ENCODE measurements at regions not wholly inside any gene's neighbourhood (a gene's known extent, or its start where the extent isn't known, plus 50 kb on each side); places are given as distances from the start of the nearest gene placed in this dataset.
A peak's percentile ranks its signal among the peaks of the same experiment; 100 is the strongest.

GRCh38 chr7:33754933-33755928 lies 150.1 kb upstream of the BMPER start:
- peak; percentile 79 to 80 for DNase-seq (ENCODE audit: low read depth in 2 of 2)

DNA sequence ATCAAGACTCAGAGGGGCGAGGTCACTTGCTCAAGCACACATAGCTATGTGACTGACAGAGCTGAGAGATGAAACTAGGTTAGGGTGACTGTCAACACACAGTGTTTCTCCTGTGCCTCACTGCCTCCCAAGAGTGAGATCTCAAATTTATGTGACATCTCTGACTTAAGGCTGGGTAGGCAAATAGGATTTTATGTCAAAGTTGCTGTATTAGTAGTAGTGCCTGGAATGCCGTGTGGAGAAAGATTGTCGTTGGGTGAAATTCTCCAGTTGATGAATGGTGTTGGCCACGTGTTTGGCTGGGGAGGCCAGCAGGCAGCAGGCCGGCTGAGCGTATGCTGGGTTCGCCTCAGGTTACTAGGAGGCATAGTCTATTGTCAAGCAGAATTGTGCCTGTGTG lies 148.3 kb upstream of the BMPER start:
- DNase-seq (ENCODE audit: low read depth in 2 of 2) = no peak

- peak in 1 of 2 donors; percentile 52 for DNase-seq (ENCODE audit: low read depth in 2 of 2)
Measured at GRCh38 chr7:33757563-33758165, 147.7 kb upstream of the BMPER start.

GRCh38 chr7:33760146-33760545 lies 145.2 kb upstream of the BMPER start:
- DNase-seq (ENCODE audit: low read depth in 2 of 2) = no peak

- DNase-seq (ENCODE audit: low read depth in 2 of 2) = peak in 1 of 2 donors; percentile 38
Measured at GRCh38 chr7:33760834-33761233, 144.5 kb upstream of the BMPER start.

- DNase-seq (ENCODE audit: low read depth in 2 of 2) = no peak
Measured at GRCh38 chr7:33761449-33762080, 143.8 kb upstream of the BMPER start.

GRCh38 chr7:33762151-33762910 lies 143.0 kb upstream of the BMPER start:
- DNase-seq (ENCODE audit: low read depth in 2 of 2) = no peak

DNA sequence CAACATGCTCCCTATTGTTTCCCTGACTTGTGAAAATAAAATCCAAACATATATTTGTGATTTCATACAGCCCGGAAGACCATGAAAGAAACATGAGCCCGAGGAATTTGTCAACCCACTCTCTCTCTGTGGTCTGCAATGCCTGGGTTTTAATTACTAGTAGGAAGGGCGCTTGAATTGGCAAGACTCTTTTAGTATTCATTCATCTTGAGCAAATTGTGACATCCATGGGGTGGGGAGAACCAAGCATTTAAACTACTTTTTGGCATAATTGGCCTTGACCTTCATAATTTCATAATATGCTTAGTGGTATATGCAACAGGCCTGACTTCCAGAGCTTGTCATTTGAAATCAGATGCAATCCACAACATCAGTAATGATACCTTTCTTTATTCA lies 142.4 kb upstream of the BMPER start:
- DNase-seq (ENCODE audit: low read depth in 2 of 2) = no peak

DNA sequence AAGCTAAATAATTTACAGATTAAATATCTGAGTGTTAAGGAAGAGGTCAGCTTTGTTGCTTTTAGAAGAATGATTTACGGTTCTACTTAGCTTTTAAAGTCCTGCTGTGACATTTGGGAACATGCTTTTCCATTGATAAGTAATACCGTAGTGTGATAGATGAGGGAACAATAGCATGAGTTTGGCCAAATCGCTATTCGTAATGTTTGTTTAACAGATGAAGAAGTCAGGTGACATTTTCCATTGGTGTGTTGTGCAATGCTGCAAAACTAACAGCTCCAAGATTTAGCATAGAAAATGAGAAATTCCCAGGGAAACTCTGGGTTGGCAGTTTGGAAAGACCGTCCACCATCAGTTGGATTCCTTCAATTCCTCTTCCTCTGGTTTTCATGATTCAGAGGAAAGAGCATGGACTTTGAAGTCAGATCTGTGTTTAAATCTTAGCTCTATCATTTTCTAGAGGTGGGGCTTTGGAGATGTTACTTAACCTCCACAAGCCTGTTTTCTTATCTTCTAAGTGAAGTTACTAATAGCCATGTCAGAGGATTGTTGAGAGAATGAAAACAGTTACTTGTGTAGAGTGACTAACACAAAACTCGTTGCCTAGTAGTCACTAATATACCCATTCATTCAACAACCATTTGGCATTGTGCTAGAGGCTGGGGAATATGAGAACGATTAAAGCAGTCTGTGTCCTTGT lies 140.4 kb upstream of the BMPER start:
- DNase-seq (ENCODE audit: low read depth in 2 of 2) = peak; percentile 73 to 76

DNA sequence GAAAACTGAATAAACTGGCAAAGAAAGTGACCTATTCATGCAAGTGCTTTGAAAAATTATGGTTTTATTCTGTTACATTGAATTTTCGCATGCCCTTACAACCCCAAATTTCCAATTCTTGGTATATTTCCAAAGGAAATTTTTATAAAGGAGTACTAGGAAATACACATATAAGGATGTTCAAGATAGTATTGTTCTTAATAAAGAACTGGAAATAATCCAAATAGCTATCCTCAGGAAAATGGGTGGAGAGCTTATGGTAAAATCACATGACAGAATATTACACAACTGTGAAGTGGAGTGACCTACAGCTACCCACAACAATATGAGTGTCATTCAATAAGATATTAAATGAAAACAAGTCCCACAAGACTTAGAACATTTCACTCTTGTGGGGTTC lies 138.9 kb upstream of the BMPER start:
- peak in 1 of 2 donors; percentile 39 for DNase-seq (ENCODE audit: low read depth in 2 of 2)

DNA sequence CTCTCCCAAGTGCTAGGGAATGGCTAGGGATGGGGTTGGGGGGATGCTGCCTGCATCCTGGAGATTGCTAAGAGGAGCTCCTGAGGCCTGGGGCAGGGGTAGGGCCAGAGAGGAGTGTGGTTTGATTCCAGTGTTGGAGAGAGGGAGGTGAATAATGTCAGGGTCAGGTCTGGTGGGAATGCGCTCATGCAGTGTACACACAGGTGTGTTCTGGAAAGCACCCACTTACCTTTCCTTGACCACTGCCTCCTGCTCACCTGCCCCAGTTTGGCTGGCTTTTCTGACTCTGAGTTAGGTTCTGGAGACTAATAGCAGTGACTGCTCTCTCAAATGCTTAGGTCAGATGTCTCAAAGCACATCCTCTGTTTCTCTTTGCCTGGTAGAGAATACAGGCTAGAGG lies 135.4 kb upstream of the BMPER start:
- no peak for DNase-seq (ENCODE audit: low read depth in 2 of 2)

- DNase-seq (ENCODE audit: low read depth in 2 of 2) = no peak
Measured at GRCh38 chr7:33770576-33770975, 134.8 kb upstream of the BMPER start.

GRCh38 chr7:33771422-33771821 lies 133.9 kb upstream of the BMPER start:
- no peak for DNase-seq (ENCODE audit: low read depth in 2 of 2)

GRCh38 chr7:33773053-33773452 lies 132.3 kb upstream of the BMPER start:
- DNase-seq (ENCODE audit: low read depth in 2 of 2) = peak in 1 of 2 donors; percentile 56

DNA sequence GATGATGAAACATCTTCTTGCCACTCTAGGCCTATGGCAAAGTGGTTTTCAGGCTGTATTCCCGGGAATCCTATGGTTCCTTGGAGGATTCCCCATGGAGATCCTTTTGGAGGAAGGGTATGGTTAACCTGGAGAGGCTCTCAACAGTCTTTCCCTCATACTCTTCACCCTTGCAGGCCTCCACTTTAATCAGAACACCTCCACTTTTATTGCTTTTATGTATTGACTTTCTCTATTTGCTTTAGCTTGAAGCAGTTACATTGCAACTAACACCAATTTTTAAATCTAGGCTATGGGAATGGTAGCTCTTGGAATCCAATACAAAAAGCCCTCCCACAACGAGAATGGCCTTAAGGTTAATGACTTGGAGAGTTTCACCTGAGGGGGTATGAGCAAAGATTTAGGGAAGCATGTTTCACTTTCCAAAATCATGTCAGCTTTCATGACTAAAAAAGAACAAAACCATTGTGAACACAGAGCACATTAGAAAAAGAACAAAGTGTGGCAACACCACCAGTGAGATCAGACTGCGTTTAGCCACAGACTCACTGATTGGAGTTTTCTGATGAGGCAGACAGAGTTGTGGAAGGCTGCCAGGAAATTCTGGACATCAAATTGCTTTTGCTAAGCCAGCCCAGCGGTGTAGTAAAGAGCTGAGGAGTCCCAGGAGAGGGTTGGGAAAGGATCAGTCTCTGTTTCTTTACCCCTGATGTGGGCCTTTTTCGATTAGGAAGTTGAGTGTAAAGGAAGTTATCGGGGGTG lies 130.4 kb upstream of the BMPER start:
- peak; percentile 49 to 62 for DNase-seq (ENCODE audit: low read depth in 2 of 2)

- DNase-seq (ENCODE audit: low read depth in 2 of 2) = no peak
Measured at GRCh38 chr7:33775790-33776189, 129.5 kb upstream of the BMPER start.

DNA sequence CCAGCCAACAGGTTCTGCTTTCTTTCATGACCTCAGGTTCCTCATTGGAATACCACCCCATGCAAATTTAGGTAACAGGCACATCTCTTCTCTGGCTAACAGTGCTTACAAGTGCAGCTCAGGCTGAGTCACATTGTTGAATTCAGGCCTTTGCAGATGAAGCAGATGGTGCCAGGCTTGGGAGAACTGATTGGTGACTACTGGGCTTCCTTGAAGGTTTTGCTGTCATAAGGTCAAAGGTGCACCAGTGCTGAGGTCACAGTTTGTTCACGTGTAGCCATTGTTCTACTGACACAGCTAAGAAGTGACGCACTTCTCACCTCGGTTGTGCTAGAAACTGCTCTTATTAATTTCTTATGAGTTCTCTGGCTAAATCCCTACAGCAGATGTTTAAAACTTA lies 128.6 kb upstream of the BMPER start:
- DNase-seq (ENCODE audit: low read depth in 2 of 2) = no peak

GRCh38 chr7:33778195-33778594 lies 127.1 kb upstream of the BMPER start:
- no peak for DNase-seq (ENCODE audit: low read depth in 2 of 2)

GRCh38 chr7:33779216-33779615 lies 126.1 kb upstream of the BMPER start:
- DNase-seq (ENCODE audit: low read depth in 2 of 2) = no peak

DNA sequence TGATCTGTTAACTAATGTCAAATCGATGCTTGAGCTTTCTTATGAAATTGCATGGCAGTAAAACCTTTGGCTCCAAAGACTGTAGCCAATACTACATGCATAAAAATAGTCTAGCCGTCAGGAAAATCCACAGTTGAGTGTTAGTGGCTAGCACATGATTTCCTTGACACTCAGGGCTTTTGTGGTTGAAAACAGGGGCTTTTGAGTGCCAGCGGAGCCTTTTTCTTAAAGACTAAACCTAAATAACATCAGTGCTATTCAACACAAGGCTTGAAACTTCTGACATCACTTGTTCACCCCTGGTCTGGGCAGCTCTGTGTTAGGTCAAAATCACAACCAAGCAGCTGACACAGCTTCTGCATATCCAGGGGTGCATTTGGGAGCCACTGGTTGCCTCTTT lies 124.2 kb upstream of the BMPER start:
- DNase-seq (ENCODE audit: low read depth in 2 of 2) = no peak

Measured in dermis microvascular lymphatic vessel endothelial cell (primary cell).